K562 (cell line): ENCODE measurements at regions not wholly inside any gene's neighbourhood (a gene's known extent, or its start where the extent isn't known, plus 50 kb on each side); places are given as distances from the start of the nearest gene placed in this dataset.

Experiments used
- BMI1 ChIP-seq: fragments of 150-350 bp; IDR thresholded peaks from 2 replicates; pipeline ENCODE4 v1.6.1; 2014; ENCODE audit warnings: low read length
- CBX3 ChIP-seq, 2 experiments: IDR thresholded peaks; 1 replicate in 1 of 2; 2 replicates in 1 of 2; pipeline ENCODE4 v1.6.1; 2012; ENCODE audit warnings: inconsistent platforms in 2 of 2, low read length in 2 of 2, borderline replicate concordance in 1 of 2, control low read depth in 1 of 2
- FOXM1 ChIP-seq, 2 experiments: fragments of 450-650 bp in 1 of 2; sonication (generic) in 1 of 2; formaldehyde crosslinking in 1 of 2; IDR thresholded peaks; 2 replicates each; pipeline versions ENCODE4 v1.6.1 to v1.9.0; 2017 to 2022; ENCODE audit warnings: low read depth in 2 of 2, mild to moderate bottlenecking in 2 of 2, missing genetic modification reagents in 1 of 2, moderate library complexity in 1 of 2
- HNRNPUL1 ChIP-seq: fragments of 200-400 bp; formaldehyde crosslinking; IDR thresholded peaks from 2 replicates; pipeline ENCODE4 v1.6.1; 2017; ENCODE audit warnings: low read length
- JUND ChIP-seq, 2 experiments: IDR thresholded peaks; 2 replicates in 1 of 2; 3 replicates in 1 of 2; pipeline ENCODE4 v1.6.1; 2011; ENCODE audit warnings: borderline replicate concordance in 2 of 2, low read depth in 2 of 2, low read length in 2 of 2, improper control_type of control experiment in 1 of 2, missing biosample characterization in 1 of 2, missing genetic modification characterization in 1 of 2, missing genetic modification reagents in 1 of 2
- KDM5B ChIP-seq: fragments of 200-600 bp; sonication (generic); IDR thresholded peaks from 2 replicates; pipeline ENCODE4 v1.6.1; 2012; ENCODE audit warnings: low read depth, mild to moderate bottlenecking, moderate library complexity, low read length, control low read depth, inconsistent platforms; ENCODE audit not compliant: insufficient replicate concordance
- MAX ChIP-seq: sonication (generic); formaldehyde crosslinking; IDR thresholded peaks from 2 replicates; pipeline ENCODE4 v1.9.0; 2022; ENCODE audit warnings: mild to moderate bottlenecking, missing genetic modification reagents
- ZBTB40 ChIP-seq, 2 experiments: fragments of 450-650 bp in 1 of 2; sonication (generic) in 1 of 2; formaldehyde crosslinking in 1 of 2; IDR thresholded peaks; 2 replicates each; pipeline versions ENCODE4 v1.7.1 to v1.9.0; 2016 to 2022; ENCODE audit warnings: inconsistent platforms in 1 of 2, mild to moderate bottlenecking in 1 of 2, missing genetic modification reagents in 1 of 2
- ZFP1 ChIP-seq: fragments of 450-650 bp; formaldehyde crosslinking; IDR thresholded peaks from 2 replicates; pipeline ENCODE4 v1.4.0; 2020; ENCODE audit warnings: mild to moderate bottlenecking, mixed read lengths
- ZNF324 ChIP-seq: fragments of 250-450 bp; sonication (Bioruptor Pico); IDR thresholded peaks from 2 replicates; pipeline ENCODE4 v1.4.0; 2020; ENCODE audit warnings: mild to moderate bottlenecking
- TF ChIP-seq, protein P1 (sequence below), 3 experiments: IDR thresholded peaks in 2 of 3; conservative IDR thresholded peaks in 1 of 3; 2 replicates each; pipeline ENCODE4 v1.5.1; 2011 to 2012; ENCODE audit warnings: low read length in 3 of 3, mild to moderate bottlenecking in 3 of 3, control low read depth in 2 of 3, improper control_type of control experiment in 1 of 3, inconsistent platforms in 1 of 3, low read depth in 1 of 3, mixed read lengths in 1 of 3, moderate library complexity in 1 of 3; ENCODE audit not compliant: insufficient read depth in 2 of 3
- TF ChIP-seq, protein P2 (sequence below), 2 experiments: fragments of 450-650 bp; formaldehyde crosslinking in 1 of 2; IDR thresholded peaks; 2 replicates each; pipeline versions ENCODE4 v1.4.0 to v1.6.1; 2014 to 2020; ENCODE audit warnings: mild to moderate bottlenecking in 2 of 2, borderline replicate concordance in 1 of 2, low read depth in 1 of 2

GRCh38 chr16:6560306-6561100 lies 772.1 kb upstream of the RBFOX1 start:
- no peak for TF ChIP-seq KDM5B
- no peak for TF ChIP-seq JUND (IDR thresholded peaks at IDR 0.05; ENCODE audit: borderline replicate concordance, low read depth, low read length)
- TF ChIP-seq JUND (tag; IDR thresholded peaks at IDR 0.05; ENCODE audit: borderline replicate concordance, low read depth, low read length), result no peak
- TF ChIP-seq, protein P1, sequence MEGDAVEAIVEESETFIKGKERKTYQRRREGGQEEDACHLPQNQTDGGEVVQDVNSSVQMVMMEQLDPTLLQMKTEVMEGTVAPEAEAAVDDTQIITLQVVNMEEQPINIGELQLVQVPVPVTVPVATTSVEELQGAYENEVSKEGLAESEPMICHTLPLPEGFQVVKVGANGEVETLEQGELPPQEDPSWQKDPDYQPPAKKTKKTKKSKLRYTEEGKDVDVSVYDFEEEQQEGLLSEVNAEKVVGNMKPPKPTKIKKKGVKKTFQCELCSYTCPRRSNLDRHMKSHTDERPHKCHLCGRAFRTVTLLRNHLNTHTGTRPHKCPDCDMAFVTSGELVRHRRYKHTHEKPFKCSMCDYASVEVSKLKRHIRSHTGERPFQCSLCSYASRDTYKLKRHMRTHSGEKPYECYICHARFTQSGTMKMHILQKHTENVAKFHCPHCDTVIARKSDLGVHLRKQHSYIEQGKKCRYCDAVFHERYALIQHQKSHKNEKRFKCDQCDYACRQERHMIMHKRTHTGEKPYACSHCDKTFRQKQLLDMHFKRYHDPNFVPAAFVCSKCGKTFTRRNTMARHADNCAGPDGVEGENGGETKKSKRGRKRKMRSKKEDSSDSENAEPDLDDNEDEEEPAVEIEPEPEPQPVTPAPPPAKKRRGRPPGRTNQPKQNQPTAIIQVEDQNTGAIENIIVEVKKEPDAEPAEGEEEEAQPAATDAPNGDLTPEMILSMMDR (IDR thresholded peaks at IDR 0.05 in 2 of 3, conservative IDR thresholded peaks at IDR 0.05 in 1 of 3; ENCODE audit: insufficient read depth in 2 of 3, low read depth in 1 of 3, low read length in 3 of 3), result no peak
- no peak for TF ChIP-seq ZBTB40 (IDR thresholded peaks at IDR 0.05)
- no peak for TF ChIP-seq ZBTB40 (CRISPR knock-in tag; IDR thresholded peaks at IDR 0.05)
- no peak for TF ChIP-seq MAX (CRISPR knock-in tag)
- no peak for TF ChIP-seq HNRNPUL1
- TF ChIP-seq CBX3 (IDR thresholded peaks at IDR 0.05; ENCODE audit: borderline replicate concordance in 1 of 2, low read length in 2 of 2), result no peak
- TF ChIP-seq FOXM1 (IDR thresholded peaks at IDR 0.05; ENCODE audit: low read depth), result no peak
- TF ChIP-seq FOXM1 (CRISPR knock-in tag; IDR thresholded peaks at IDR 0.05; ENCODE audit: low read depth), result no peak
- TF ChIP-seq ZNF324, result no peak
- TF ChIP-seq, protein P2, sequence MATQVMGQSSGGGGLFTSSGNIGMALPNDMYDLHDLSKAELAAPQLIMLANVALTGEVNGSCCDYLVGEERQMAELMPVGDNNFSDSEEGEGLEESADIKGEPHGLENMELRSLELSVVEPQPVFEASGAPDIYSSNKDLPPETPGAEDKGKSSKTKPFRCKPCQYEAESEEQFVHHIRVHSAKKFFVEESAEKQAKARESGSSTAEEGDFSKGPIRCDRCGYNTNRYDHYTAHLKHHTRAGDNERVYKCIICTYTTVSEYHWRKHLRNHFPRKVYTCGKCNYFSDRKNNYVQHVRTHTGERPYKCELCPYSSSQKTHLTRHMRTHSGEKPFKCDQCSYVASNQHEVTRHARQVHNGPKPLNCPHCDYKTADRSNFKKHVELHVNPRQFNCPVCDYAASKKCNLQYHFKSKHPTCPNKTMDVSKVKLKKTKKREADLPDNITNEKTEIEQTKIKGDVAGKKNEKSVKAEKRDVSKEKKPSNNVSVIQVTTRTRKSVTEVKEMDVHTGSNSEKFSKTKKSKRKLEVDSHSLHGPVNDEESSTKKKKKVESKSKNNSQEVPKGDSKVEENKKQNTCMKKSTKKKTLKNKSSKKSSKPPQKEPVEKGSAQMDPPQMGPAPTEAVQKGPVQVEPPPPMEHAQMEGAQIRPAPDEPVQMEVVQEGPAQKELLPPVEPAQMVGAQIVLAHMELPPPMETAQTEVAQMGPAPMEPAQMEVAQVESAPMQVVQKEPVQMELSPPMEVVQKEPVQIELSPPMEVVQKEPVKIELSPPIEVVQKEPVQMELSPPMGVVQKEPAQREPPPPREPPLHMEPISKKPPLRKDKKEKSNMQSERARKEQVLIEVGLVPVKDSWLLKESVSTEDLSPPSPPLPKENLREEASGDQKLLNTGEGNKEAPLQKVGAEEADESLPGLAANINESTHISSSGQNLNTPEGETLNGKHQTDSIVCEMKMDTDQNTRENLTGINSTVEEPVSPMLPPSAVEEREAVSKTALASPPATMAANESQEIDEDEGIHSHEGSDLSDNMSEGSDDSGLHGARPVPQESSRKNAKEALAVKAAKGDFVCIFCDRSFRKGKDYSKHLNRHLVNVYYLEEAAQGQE (IDR thresholded peaks at IDR 0.05; ENCODE audit: borderline replicate concordance), result no peak
- TF ChIP-seq, protein P2 (CRISPR knock-in tag; IDR thresholded peaks at IDR 0.05; ENCODE audit: low read depth), result no peak
- TF ChIP-seq ZFP1 (CRISPR knock-in tag), result no peak
- TF ChIP-seq BMI1, result no peak
